ENCODE measurements at regions not wholly inside any gene's neighbourhood (a gene's known extent, or its start where the extent isn't known, plus 50 kb on each side); places are given as distances from the start of the nearest gene placed in this dataset.

DNA sequence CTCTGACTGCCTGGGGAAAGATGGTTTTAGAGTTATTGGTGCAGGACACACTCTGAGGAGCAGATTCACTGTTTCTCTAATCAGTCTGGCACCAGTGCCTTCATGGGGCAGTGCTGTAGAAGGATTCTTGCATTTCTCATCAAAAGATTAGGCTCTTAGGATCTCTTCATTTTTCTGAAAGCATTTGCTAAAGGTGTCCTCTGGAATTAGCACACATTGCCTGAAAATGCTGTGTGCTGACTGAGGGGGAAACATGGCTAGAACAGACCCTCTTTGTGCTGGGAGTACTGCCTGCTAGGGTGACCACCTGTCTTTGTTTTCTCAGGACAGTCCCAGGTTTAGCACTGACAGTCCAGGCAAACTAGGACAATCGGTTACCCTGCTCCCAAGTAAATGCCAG lies 301.0 kb downstream of the PTEN start:
- Histone ChIP-seq H3K79me2 (ENCODE audit: low read length) (no peaks in the 10 kb centered on the region), H3K4me3 (ENCODE audit: low read length) (no peak overlapping the region), H3K4me2 (ENCODE audit: low read length) (no peak overlapping the region), H2AFZ (ENCODE audit: low read depth, low read length) (no peak overlapping the region), H3K27ac (ENCODE audit: low read length) (no peak overlapping the region), H3K9me3 (ENCODE audit: insufficient read depth, low read length) (no peaks in the 10 kb centered on the region), H3K9ac (ENCODE audit: low read length) (no peak overlapping the region), H4K20me1 (ENCODE audit: insufficient read depth, low read length) (no peaks in the 10 kb centered on the region), H3K4me1 (ENCODE audit: low read length) (0 out of 2 replicates have a peak, but pooled peaks cover 5% of the 10 kb centered on the region), H3K27me3 (ENCODE audit: low read depth, low read length) (no peaks in the 10 kb centered on the region), H3K36me3 (replicated peaks; ENCODE audit: low read depth, low read length) (no peaks in the 10 kb centered on the region)
- no peak for TF ChIP-seq EZH2phosphoT487 (IDR thresholded peaks at IDR 0.05; ENCODE audit: low read depth)
- TF ChIP-seq, protein P1, sequence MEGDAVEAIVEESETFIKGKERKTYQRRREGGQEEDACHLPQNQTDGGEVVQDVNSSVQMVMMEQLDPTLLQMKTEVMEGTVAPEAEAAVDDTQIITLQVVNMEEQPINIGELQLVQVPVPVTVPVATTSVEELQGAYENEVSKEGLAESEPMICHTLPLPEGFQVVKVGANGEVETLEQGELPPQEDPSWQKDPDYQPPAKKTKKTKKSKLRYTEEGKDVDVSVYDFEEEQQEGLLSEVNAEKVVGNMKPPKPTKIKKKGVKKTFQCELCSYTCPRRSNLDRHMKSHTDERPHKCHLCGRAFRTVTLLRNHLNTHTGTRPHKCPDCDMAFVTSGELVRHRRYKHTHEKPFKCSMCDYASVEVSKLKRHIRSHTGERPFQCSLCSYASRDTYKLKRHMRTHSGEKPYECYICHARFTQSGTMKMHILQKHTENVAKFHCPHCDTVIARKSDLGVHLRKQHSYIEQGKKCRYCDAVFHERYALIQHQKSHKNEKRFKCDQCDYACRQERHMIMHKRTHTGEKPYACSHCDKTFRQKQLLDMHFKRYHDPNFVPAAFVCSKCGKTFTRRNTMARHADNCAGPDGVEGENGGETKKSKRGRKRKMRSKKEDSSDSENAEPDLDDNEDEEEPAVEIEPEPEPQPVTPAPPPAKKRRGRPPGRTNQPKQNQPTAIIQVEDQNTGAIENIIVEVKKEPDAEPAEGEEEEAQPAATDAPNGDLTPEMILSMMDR (IDR thresholded peaks at IDR 0.05; ENCODE audit: low read depth, low read length): no peak

DNA sequence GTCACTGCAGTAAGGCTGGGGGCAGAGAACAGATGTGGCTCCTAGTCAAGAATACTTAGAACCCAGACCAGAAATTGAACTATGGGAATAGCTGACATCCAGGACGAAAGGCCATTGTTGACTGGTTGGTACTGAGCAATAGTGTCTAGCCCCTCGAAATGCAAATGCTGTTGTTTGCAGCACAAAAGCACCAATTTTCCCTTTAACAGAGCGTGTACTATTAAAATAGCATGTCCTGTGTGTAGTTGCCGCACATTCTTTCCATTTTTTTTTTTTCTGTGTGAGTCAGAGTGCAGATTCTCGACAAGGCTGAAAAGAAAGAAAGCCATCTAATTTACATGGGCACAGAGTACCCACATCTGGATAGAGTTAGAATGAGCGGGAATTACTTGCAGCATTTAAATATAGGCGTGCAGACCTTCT lies 302.4 kb downstream of the PTEN start:
- Histone ChIP-seq H3K27ac (ENCODE audit: low read length) (no peak overlapping the region), H3K36me3 (replicated peaks; ENCODE audit: low read depth, low read length) (no peaks in the 10 kb centered on the region), H2AFZ (ENCODE audit: low read depth, low read length) (no peak overlapping the region), H3K27me3 (ENCODE audit: low read depth, low read length) (no peaks in the 10 kb centered on the region), H3K4me3 (ENCODE audit: low read length) (no peak overlapping the region), H3K9ac (ENCODE audit: low read length) (no peak overlapping the region), H3K4me2 (ENCODE audit: low read length) (no peak overlapping the region), H3K79me2 (ENCODE audit: low read length) (no peaks in the 10 kb centered on the region), H3K4me1 (ENCODE audit: low read length) (0 out of 2 replicates have a peak, but pooled peaks cover 5% of the 10 kb centered on the region), H3K9me3 (ENCODE audit: insufficient read depth, low read length) (no peaks in the 10 kb centered on the region), H4K20me1 (ENCODE audit: insufficient read depth, low read length) (no peaks in the 10 kb centered on the region)
- TF ChIP-seq, protein P1 (IDR thresholded peaks at IDR 0.05; ENCODE audit: low read depth, low read length): no peak
- no peak for TF ChIP-seq EZH2phosphoT487 (IDR thresholded peaks at IDR 0.05; ENCODE audit: low read depth)

DNA sequence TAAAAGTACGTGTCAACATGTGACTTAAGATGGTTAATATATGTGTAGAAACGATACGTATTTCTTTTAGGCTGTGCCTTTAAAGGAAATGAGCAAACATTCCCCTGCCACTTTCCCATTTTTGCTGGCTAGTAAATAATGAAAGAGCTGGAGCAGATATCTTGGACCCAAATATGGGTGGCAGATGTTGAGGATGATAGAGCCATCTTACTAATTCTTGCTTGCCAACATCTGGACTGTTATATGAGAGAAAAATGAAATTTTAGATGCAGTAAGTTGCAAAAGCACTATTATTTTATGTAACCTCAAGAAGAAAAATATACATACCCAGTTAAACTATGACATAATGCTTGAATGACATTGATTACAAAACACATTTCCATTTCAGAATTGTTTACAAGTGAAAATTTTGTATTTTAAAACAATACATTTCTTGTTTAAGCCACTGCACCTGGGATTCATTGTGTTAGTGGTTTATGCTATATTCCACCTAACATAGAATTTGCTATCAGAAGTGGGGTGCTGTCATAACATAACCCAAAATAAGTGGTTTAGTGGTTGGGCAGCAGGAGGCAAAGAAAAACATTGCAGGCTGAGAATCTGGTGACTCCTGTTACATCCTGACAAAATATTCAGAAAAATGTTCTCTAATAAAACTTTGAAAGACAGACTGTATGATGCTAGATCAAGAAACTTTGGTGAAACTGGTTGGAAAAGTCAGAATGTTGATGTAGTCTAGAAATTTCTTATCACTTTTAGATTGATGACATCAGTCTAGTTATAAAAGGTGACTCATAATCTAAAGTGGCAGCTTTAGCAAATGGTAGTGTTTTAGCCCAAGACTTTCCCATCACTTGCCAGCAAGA lies 305.0 kb downstream of the PTEN start:
- Histone ChIP-seq H3K4me3 (ENCODE audit: low read length) (no peak overlapping the region), H3K27ac (ENCODE audit: low read length) (no peak overlapping the region), H3K4me2 (ENCODE audit: low read length) (no peak overlapping the region), H3K36me3 (replicated peaks; ENCODE audit: low read depth, low read length) (no peaks in the 10 kb centered on the region), H3K27me3 (ENCODE audit: low read depth, low read length) (no peaks in the 10 kb centered on the region), H3K4me1 (ENCODE audit: low read length) (no peaks in the 10 kb centered on the region), H3K79me2 (ENCODE audit: low read length) (no peaks in the 10 kb centered on the region), H4K20me1 (ENCODE audit: insufficient read depth, low read length) (no peaks in the 10 kb centered on the region), H2AFZ (ENCODE audit: low read depth, low read length) (no peak overlapping the region), H3K9ac (ENCODE audit: low read length) (no peak overlapping the region), H3K9me3 (ENCODE audit: insufficient read depth, low read length) (no peaks in the 10 kb centered on the region)
- TF ChIP-seq EZH2phosphoT487 (IDR thresholded peaks at IDR 0.05; ENCODE audit: low read depth): no peak

DNA sequence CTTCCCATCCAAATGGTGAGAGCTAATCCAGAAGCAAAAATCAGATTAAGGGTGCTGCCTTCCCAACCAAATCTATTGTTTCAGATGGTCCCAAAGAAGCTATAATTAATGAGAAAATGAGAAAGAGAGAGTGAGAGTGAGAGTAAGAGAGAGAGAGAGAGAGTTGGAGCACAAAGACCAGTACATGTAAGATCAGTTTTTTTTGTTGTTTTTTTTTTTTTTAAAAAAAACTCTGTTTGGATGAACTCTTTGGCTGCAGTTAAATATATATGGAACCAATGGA lies 305.6 kb downstream of the PTEN start:
- no peaks in the 10 kb centered on the region for H3K36me3 ChIP-seq (replicated peaks; ENCODE audit: low read depth, low read length)
- TF ChIP-seq, protein P1 (IDR thresholded peaks at IDR 0.05; ENCODE audit: low read depth, low read length): no peak
- no peak for TF ChIP-seq EZH2phosphoT487 (IDR thresholded peaks at IDR 0.05; ENCODE audit: low read depth)
- H3K4me1 ChIP-seq (ENCODE audit: low read length): no peaks in the 10 kb centered on the region
- no peak overlapping the region for H3K27ac ChIP-seq (ENCODE audit: low read length)
- H3K79me2 ChIP-seq (ENCODE audit: low read length): no peaks in the 10 kb centered on the region
- H4K20me1 ChIP-seq (ENCODE audit: insufficient read depth, low read length): no peaks in the 10 kb centered on the region
- no peaks in the 10 kb centered on the region for H3K27me3 ChIP-seq (ENCODE audit: low read depth, low read length)
- no peaks in the 10 kb centered on the region for H3K9me3 ChIP-seq (ENCODE audit: insufficient read depth, low read length)
- no peak overlapping the region for H3K4me2 ChIP-seq (ENCODE audit: low read length)
- no peak overlapping the region for H3K4me3 ChIP-seq (ENCODE audit: low read length)
- H3K9ac ChIP-seq (ENCODE audit: low read length): no peak overlapping the region
- no peak overlapping the region for H2AFZ ChIP-seq (ENCODE audit: low read depth, low read length)
